GM19468 (cell line): ENCODE measurements at regions not wholly inside any gene's neighbourhood (a gene's known extent, or its start where the extent isn't known, plus 50 kb on each side); places are given as distances from the start of the nearest gene placed in this dataset.

Source experiments
- ATAC-seq: cut with Tn5 transposase; IDR thresholded peaks from one replicate; pipeline ENCODE4 v1.9.1; 2021; ENCODE audit warnings: mild to moderate bottlenecking, moderate library complexity, moderate number of reproducible peaks; ENCODE audit not compliant: unreplicated experiment; ENCODE audit errors: extremely low read depth

GRCh38 chr6:20021795-20022194 lies 184.6 kb downstream of the ID4 start:
- ATAC-seq, result no peak

GRCh38 chr6:20023549-20024315 lies 186.6 kb downstream of the ID4 start:
- ATAC-seq, result peak; percentile 81

DNA sequence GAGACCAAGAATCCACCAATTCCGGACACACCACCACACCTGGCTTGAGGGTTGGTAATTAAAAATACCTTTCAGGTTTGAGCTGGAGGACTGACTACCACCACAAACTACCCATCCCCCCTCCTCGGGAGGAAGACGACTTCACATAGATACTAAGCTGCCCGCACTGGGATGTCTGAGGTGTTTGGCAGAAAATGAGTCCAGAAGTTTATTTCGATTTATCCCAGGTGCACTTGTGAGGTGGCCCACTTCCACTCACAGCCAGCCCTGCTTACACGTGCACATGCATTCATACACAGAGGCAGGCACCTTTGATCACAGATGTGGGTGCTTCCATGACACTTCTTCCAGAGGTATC lies 187.1 kb downstream of the ID4 start:
- no peak for ATAC-seq

DNA sequence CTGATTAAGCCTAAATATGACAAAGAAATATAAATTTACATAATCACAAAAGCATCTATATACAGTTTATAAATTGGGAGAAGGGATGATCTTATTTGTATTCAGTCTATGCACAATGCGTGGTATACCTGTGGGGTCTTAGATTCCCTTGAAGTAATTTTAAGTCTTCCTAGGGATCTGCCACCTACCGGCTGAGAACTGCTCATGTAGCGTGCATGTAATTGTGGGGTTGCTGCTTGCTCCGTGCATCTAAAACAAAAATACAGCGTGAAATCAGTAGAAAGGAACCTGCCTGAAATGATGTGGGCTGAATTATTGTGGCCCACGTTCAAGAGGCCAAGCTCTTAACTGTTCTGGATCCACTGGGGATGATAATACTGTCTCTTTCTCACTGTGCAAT lies 187.3 kb downstream of the MBOAT1 start:
- no peak for ATAC-seq

DNA sequence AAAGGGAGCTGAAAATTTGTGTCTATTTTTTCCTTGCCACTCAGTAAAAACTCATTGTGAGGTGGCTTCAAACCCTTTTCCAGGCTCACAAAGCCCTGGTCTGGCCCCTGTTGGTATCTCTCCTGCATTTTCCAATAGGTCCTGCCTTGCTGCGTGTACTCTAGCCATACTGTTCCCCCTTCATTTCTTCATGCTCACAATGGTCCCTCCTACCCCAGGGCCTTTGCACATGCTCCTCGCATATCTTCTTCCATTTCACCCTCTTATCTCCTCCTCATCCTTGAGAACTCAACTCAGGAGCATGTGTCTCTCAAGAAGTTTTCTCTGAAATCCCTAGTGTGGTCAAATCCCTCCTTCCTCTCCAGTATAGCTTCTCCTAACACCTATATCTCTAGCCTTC lies 186.6 kb downstream of the MBOAT1 start:
- ATAC-seq, result no peak

DNA sequence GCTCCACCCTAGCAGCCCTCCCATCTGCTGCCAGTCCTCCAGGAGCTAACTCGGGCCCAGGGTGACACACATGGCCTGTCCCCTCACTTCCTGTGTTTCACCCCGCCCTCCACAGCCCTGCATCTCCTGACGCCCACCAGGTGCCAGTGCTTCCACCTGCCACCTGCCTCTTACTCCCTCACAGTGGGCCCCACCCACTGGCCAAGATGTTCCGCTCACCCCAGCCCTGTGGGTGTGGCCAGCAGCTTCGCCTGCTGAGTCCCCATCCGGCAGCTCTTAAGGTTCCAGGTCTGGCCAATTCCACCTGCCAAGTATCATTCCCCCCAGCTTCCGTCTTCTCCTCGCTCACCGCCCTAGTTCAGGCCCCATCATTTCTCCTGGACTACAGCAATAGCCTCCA lies 184.1 kb downstream of the MBOAT1 start:
- no peak for ATAC-seq

DNA sequence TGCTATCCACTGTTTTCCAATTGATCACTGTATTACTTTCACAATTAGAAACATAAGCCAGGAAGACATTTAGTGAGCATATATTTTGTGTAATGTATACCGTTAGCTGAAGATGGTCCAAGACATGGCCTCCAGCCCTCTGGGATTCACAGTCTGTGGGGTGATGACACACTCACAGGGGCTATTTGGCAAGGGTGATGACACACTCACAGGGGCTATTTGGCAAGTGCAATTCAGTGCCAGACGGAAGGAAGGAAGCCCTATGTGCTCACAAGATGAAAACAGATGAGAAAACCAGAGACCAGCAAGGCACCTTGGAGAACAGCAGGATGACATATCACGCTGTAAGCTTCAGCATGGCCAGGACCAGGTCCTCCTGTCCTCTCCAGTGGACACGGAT lies 183.7 kb downstream of the MBOAT1 start:
- ATAC-seq, result no peak

- ATAC-seq, result no peak
Measured at GRCh38 chr6:20029979-20030378, 182.3 kb downstream of the MBOAT1 start.

DNA sequence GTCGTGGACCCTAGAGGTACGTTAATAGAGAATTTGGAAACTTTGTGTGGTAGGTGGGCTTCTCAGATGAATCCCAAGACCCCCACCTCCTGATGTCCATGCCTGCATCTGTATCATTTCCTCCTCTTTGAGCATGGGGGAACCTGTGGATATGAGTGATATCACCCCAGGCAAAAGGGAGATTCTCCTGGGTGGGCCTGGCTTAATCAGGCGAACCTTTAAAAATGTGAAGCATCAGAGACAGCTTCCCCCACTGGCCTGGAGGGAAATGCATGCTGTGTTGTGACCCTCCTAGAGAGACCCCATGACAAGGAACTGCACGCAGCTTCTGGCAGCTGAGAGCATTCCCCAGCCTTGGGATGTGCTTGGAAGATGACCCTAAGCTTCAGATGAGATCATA lies 180.9 kb downstream of the MBOAT1 start:
- no peak for ATAC-seq

- no peak for ATAC-seq
Measured at GRCh38 chr6:20033697-20034407, 178.4 kb downstream of the MBOAT1 start.

DNA sequence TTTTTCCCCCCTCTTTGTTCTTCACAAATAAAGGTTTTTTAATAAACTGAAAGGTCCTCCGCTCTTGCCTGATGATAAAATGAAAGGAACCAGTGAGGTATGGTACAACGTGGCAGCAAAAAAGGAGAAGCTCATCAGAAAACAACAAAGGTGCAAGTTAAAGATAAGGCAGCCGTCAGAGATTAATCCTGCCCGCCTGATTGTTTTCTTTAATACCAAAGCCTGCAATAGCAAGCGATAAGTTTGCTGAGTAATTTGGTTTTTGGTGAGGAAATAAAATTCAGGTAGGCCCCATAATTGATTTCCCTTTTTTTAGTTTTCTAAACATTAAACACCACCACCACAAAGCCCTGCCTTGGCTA lies 177.9 kb downstream of the MBOAT1 start:
- no peak for ATAC-seq

- no peak for ATAC-seq
Measured at GRCh38 chr6:20036141-20036677, 176.1 kb downstream of the MBOAT1 start.

DNA sequence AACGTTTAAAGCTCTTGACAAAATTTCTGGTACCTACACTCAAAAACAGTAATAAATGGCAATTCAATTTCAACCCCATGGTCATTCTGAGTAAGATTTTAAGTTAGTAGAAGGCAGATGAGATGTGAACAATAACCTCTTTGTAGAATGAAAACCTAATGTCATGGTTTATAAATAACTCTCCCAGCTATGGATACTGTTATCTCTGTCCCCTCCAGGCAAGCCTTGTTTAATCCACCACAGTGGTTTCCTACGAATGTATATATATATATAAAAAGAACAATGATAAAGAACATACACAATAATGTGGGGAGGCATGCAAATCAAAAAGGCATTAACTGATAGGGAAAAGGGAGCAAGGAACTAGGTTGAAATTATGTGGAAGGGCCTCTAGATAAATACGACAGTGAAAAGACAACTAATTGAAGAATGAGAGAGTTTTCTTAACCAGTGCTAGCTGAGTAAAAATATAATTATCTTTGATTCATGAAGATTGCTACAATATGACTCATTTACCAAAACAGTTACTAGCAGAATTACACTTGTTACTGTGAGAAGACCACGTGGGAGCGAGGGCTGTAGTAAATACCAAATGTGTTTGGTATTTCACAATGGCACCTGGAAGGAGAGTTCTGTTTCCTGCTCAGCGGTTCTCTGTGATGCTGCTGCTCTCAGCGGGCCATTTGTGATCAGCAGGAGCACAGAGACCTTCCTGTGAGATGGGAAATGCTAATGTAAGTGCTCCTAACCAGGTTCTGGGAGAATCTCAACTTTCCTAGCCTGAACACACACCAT lies 173.7 kb downstream of the MBOAT1 start:
- no peak for ATAC-seq

GRCh38 chr6:20044883-20045282 lies 167.4 kb downstream of the MBOAT1 start:
- ATAC-seq, result no peak
